ENCODE measurements at regions not wholly inside any gene's neighbourhood (a gene's known extent, or its start where the extent isn't known, plus 50 kb on each side); places are given as distances from the start of the nearest gene placed in this dataset.

DNA sequence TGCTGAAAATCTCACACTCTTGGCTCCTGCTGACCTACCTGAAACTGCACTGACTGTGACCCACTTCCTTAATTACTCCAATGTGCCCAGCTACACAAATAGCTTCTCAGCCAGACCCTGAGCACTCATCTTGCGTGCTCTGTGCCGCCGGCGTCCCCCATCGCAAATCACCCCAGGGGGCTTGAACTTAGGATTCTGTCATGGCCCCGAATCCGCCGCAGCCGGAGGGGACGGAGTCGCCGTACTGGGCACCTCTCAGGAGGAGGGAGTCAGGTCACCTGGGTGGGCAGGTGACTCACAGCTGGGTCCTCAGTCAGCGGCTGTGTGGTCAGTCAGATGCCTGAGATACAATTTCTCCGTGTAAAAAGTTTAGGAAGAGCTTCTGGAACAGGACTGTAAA, 804.9 kb upstream of the SALL3 start:
- TF ChIP-seq, protein P1, sequence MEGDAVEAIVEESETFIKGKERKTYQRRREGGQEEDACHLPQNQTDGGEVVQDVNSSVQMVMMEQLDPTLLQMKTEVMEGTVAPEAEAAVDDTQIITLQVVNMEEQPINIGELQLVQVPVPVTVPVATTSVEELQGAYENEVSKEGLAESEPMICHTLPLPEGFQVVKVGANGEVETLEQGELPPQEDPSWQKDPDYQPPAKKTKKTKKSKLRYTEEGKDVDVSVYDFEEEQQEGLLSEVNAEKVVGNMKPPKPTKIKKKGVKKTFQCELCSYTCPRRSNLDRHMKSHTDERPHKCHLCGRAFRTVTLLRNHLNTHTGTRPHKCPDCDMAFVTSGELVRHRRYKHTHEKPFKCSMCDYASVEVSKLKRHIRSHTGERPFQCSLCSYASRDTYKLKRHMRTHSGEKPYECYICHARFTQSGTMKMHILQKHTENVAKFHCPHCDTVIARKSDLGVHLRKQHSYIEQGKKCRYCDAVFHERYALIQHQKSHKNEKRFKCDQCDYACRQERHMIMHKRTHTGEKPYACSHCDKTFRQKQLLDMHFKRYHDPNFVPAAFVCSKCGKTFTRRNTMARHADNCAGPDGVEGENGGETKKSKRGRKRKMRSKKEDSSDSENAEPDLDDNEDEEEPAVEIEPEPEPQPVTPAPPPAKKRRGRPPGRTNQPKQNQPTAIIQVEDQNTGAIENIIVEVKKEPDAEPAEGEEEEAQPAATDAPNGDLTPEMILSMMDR (IDR thresholded peaks at IDR 0.05; ENCODE audit: insufficient read depth, low read length), result no peak
- no peak for DNase-seq (ENCODE audit: low read depth)
- H3K4me3 ChIP-seq (ENCODE audit: low read depth, low read length), result no peak overlapping the region

DNA sequence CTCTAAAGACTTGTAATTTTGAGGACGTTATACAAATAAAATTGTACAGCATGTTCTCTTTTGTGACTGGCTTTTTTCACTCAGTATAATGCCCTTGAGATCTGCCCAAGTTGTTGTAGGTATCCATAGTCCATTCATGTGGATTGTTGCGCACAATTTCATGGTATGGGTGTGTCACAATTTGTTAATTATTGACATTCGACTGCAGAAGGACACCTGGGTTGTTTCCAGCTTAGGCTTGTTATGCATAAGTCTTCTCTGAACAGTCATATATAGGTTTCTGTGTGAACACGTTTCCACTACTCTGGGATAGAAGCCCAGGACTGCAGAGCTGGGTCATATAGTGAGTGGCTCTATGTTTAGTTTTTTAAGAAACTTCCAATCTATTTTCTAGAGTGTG, 800.8 kb upstream of the SALL3 start:
- H3K4me3 ChIP-seq (ENCODE audit: low read depth, low read length), result no peak overlapping the region
- DNase-seq (ENCODE audit: low read depth), result no peak
- TF ChIP-seq, protein P1 (IDR thresholded peaks at IDR 0.05; ENCODE audit: insufficient read depth, low read length), result no peak

DNA sequence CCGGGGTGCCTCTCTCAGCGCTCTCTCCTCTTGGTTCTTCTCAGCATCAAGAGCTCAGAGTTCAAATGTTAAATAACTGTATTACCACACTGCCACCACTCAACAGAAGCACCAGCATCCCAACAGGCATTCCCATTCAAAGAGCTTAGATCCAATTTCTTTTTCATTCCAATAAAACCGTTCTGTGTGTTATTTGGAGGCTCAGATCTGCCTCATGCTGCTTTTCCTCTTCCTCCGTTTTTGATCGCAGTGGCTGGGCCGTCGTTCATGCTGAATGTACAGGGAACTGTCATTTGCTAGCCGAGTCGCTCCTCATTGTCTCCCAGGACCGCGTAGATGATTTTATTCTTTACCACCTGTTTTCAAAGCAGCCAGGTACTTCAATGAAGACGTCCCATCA, 798.9 kb upstream of the SALL3 start:
- no peak overlapping the region for H3K4me3 ChIP-seq (ENCODE audit: low read depth, low read length)
- DNase-seq (ENCODE audit: low read depth), result no peak
- TF ChIP-seq, protein P1 (IDR thresholded peaks at IDR 0.05; ENCODE audit: insufficient read depth, low read length), result no peak

DNA sequence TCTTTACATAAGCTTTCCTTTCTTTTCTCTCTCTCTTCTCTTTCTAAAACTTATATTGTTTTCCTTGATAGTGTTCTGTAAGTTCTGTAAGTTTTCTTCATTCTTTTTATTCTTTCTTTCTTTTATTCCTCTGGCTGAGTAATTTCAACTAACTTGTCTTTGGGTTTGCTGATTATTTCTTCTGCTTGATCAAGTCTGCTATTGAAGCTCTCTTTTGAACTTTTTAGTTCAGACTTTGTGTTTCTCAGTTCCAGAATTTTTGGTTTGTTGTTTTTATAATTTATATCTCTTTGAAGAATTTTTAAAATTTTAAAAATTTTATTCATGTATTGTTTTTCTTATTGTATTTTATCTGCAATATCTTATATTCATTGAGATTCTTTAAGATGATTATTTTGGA, 795.8 kb upstream of the SALL3 start:
- H3K4me3 ChIP-seq (ENCODE audit: low read depth, low read length), result no peak overlapping the region
- DNase-seq (ENCODE audit: low read depth), result no peak
- TF ChIP-seq, protein P1 (IDR thresholded peaks at IDR 0.05; ENCODE audit: insufficient read depth, low read length), result no peak

DNA sequence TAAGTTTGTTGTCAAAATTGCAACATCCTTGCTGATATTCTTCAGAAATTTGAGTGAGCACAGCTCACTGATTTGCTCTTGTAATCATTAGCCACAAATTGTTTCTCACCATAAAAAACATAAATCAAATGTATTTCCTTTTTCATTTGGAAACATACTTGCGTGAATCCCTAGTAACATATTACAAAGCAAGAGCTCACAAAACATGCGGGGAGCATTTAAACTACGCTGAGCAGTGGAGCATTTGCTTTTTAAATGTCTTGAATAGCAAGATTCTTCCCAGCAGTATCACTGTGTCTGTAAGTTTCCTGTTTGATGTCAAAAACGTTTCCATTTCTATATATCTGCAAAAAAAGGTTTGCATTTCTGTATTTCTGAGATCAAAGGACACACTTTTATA, 788.3 kb upstream of the SALL3 start:
- TF ChIP-seq, protein P1 (IDR thresholded peaks at IDR 0.05; ENCODE audit: insufficient read depth, low read length), result no peak
- no peak overlapping the region for H3K4me3 ChIP-seq (ENCODE audit: low read depth, low read length)

DNA sequence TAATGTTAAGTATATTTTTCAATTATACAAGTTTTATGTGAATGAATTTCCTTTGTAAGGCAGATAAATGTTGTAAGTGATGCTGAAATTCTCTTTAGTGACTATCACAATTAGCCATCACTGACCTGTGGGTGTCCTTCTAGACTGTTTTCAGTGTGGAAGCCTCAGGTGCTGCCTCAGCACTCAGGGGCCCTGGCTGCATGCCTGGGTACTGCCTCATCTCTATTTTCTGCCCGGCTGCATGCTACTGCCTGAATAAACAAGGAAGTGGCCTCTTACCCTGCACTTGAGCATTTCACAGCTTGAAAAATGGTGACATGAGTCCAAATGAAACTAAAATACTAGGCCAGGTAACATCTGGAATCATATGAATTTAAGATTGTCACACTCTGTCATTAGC, 787.6 kb upstream of the SALL3 start:
- TF ChIP-seq, protein P1 (IDR thresholded peaks at IDR 0.05; ENCODE audit: insufficient read depth, low read length), result no peak
- DNase-seq (ENCODE audit: low read depth), result no peak

More for the DNA sequence above, 788.3 kb upstream of the SALL3 start:
- no peak for DNase-seq (ENCODE audit: low read depth)

DNA sequence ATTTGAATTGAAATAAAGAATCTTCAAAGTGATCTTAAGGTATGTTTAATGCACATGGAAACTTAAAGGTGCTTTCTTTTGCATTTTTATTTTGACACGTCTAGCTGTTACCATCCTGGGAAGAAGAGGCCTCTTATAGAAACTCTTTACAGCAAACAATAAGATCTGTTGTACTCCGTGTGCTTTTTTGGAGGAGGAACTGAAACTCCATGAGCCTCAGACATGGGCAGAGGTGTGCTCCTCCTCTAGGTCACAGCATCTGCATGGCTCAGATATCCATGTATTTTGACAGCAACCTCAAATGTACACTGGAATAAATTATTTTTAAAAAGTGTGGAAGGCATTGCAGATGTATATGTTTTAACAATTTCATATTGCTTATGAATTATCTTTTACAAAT, 783.3 kb upstream of the SALL3 start:
- DNase-seq (ENCODE audit: low read depth), result no peak
- no peak overlapping the region for H3K4me3 ChIP-seq (ENCODE audit: low read depth, low read length)
- TF ChIP-seq, protein P1 (IDR thresholded peaks at IDR 0.05; ENCODE audit: insufficient read depth, low read length), result no peak

More for the DNA sequence above, 787.6 kb upstream of the SALL3 start:
- no peak overlapping the region for H3K4me3 ChIP-seq (ENCODE audit: low read depth, low read length)

All from fibroblast of the aortic adventitia (primary cell).